ENCODE measurements at regions not wholly inside any gene's neighbourhood (a gene's known extent, or its start where the extent isn't known, plus 50 kb on each side); places are given as distances from the start of the nearest gene placed in this dataset.
"Not testable (repeated sequence)": the region's sequence is repeated elsewhere in the genome, so short reads cannot be mapped to it uniquely, and the experiment has no call there.

DNA sequence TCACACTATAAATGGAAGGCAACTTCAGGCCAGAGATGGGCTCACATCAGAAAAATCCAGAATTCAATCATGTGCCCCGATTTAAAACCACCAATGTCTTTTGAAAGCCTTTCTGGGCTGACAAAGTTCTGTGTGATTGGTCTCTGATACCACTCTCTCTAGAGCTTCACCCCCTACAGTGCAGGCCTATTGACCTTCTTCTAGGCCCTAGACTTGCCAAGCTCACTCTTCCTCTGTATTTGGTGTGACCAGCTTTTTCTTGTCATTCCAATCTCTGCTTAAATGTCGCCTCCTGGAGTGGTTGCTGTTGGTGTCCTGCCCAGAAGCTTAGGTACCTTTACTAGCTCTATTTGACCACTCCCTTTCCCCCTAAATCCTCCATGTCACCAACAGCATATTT is 78.7 kb downstream of the GCNT4 start:
- peaks cover 25% of the 10 kb centered on the region for H3K4me1 Mint-ChIP-seq (ENCODE audit: low read depth)
- H3K4me3 Mint-ChIP-seq: no peak overlapping the region
- peaks cover 9% of the 10 kb centered on the region for H3K9me3 Mint-ChIP-seq
- intact Hi-C loops (cut with micrococcal nuclease): loop anchor here (1.0 to 2.0 kb wide), 5 partner anchors 38 to 122 kb away; no protein-coding TSS in a partner anchor
- no peak for DNase-seq
- peaks cover 4% of the 10 kb centered on the region for H3K36me3 Mint-ChIP-seq (ENCODE audit: low read depth)
- H3K27ac Mint-ChIP-seq: no peak overlapping the region
- CTCF ChIA-PET: interaction anchor here (0.7 to 2.9 kb wide), 3 partner anchors 38 to 197 kb away, joined by 3 to 7 read pairs (median 3); no protein-coding TSS in a partner anchor
- H3K27me3 Mint-ChIP-seq (ENCODE audit: low read depth): no peaks in the 10 kb centered on the region

DNA sequence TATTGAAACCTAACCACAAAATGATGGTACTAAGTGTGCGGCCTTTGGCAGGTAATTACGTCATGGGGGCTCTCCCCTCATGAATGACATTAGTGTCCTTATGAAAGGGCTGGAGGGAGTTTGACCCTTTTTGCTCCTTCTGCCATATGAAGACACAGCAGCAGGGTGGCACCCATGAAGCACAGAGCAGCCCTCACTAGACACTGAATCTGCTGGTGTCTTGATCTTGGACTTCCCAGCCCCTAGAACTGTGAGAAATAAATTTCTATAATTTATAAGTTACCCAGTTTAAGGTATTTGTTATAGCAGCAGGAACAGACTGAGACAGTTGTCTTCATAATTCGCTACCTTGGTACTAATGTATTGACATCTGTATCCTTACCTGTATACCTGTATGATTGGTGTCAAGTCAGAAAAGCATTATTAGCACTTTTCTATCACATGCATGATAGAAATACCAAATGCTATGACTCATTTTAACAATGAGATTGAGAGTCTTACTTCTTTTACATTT is 80.4 kb downstream of the GCNT4 start:
- Mint-ChIP-seq H3K36me3 (ENCODE audit: low read depth) (peaks cover 4% of the 10 kb centered on the region), H3K27ac (no peak overlapping the region), H3K4me3 (no peak overlapping the region), H3K27me3 (ENCODE audit: low read depth) (no peaks in the 10 kb centered on the region), H3K4me1 (ENCODE audit: low read depth) (peaks cover 19% of the 10 kb centered on the region), H3K9me3 (peaks cover 9% of the 10 kb centered on the region)
- CTCF ChIA-PET: no interaction called here
- no peak for DNase-seq
- intact Hi-C loops (cut with micrococcal nuclease): no loop called here

GRCh38 chr5:74970891-74971290 is 81.5 kb downstream of the GCNT4 start:
- H3K4me3 Mint-ChIP-seq; H3K36me3 Mint-ChIP-seq (ENCODE audit: low read depth); H3K27me3 Mint-ChIP-seq (ENCODE audit: low read depth); H3K27ac Mint-ChIP-seq; H3K9me3 Mint-ChIP-seq; DNase-seq; intact Hi-C loops (cut with micrococcal nuclease); CTCF ChIA-PET: not testable (repeated sequence)
- peaks cover 16% of the 10 kb centered on the region for H3K4me1 Mint-ChIP-seq (ENCODE audit: low read depth)

DNA sequence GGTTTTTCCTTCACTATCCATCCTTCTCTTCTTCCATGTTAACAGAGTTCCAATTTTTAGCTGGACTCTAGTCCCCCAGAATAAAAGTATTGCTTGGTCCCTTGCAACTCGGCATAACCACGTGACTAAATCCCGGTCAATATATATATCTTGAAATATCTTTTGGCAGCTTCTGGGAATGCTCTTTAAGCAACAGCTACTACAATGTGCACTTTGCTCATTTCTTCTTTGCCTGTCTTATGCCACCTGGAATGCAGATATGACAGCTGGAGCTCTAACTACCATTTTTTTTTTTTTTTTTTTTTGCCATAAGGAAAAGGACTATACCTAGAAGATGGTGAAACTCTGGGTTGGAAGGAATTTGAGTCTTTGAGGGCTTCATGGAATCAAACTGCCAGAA is 82.6 kb downstream of the GCNT4 start:
- peaks cover 3% of the 10 kb centered on the region for H3K9me3 Mint-ChIP-seq
- H3K27ac Mint-ChIP-seq: no peak overlapping the region
- no peaks in the 10 kb centered on the region for H3K36me3 Mint-ChIP-seq (ENCODE audit: low read depth)
- CTCF ChIA-PET: interaction anchor here (0.6 to 0.7 kb wide), 2 partner anchors 296 to 685 kb away, joined by 3 to 4 read pairs; no protein-coding TSS in a partner anchor
- no peaks in the 10 kb centered on the region for H3K27me3 Mint-ChIP-seq (ENCODE audit: low read depth)
- DNase-seq: no peak
- peaks cover 10% of the 10 kb centered on the region for H3K4me1 Mint-ChIP-seq (ENCODE audit: low read depth)
- intact Hi-C loops (cut with micrococcal nuclease): no loop called here
- H3K4me3 Mint-ChIP-seq: no peak overlapping the region

- Mint-ChIP-seq H3K9me3 (no peaks in the 10 kb centered on the region), H3K27me3 (ENCODE audit: low read depth) (no peaks in the 10 kb centered on the region), H3K4me3 (no peak overlapping the region), H3K27ac (no peak overlapping the region), H3K4me1 (ENCODE audit: low read depth) (no peaks in the 10 kb centered on the region), H3K36me3 (ENCODE audit: low read depth) (no peaks in the 10 kb centered on the region)
- CTCF ChIA-PET: interaction anchor here (0.5 to 0.6 kb wide), 2 partner anchors 94 to 698 kb away, joined by 3 read pairs; no protein-coding TSS in a partner anchor
- intact Hi-C loops (cut with micrococcal nuclease): no loop called here
- DNase-seq: no peak
Measured at GRCh38 chr5:74966141-74967026, 86.0 kb downstream of the GCNT4 start.

DNA sequence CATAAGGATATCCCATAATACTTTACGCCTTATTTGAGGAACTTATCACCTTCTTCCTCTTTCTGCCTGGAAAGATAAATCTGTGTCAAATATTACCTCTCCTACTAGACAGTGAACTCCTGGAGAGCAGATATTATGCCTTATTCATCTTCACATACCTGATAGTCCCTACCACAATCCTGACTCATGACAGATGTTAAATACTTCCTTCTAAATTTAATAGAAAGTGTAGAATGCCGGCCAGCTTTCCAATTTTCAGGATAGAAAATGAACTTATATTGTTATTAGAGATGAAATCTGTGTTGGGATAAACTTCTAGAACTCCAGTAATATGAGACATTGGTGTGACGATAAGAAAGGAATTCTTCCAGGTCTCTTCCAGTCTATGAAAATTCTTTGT is 89.0 kb downstream of the GCNT4 start:
- DNase-seq: no peak
- Mint-ChIP-seq H3K9me3 (no peaks in the 10 kb centered on the region), H3K27ac (no peak overlapping the region), H3K4me3 (no peak overlapping the region), H3K36me3 (ENCODE audit: low read depth) (no peaks in the 10 kb centered on the region), H3K27me3 (ENCODE audit: low read depth) (no peaks in the 10 kb centered on the region), H3K4me1 (ENCODE audit: low read depth) (no peaks in the 10 kb centered on the region)
- intact Hi-C loops (cut with micrococcal nuclease): no loop called here
- CTCF ChIA-PET: no interaction called here

- intact Hi-C loops (cut with micrococcal nuclease): no loop called here
- no peak overlapping the region for H3K4me3 Mint-ChIP-seq
- no peaks in the 10 kb centered on the region for H3K27me3 Mint-ChIP-seq (ENCODE audit: low read depth)
- no peak for DNase-seq
- H3K36me3 Mint-ChIP-seq (ENCODE audit: low read depth): peaks cover 1% of the 10 kb centered on the region
- no peaks in the 10 kb centered on the region for H3K9me3 Mint-ChIP-seq
- no peaks in the 10 kb centered on the region for H3K4me1 Mint-ChIP-seq (ENCODE audit: low read depth)
- H3K27ac Mint-ChIP-seq: no peak overlapping the region
- CTCF ChIA-PET: interaction anchor here (2.6 kb wide), 1 partner anchor 22 kb away, joined by 8 read pairs; no protein-coding TSS in a partner anchor
Measured at GRCh38 chr5:74957906-74958305, 91.7 kb upstream of the FAM169A start.

GRCh38 chr5:74957029-74957784 is 91.0 kb upstream of the FAM169A start:
- no peaks in the 10 kb centered on the region for H3K4me1 Mint-ChIP-seq (ENCODE audit: low read depth)
- intact Hi-C loops (cut with micrococcal nuclease): no loop called here
- H3K27ac Mint-ChIP-seq: no peak overlapping the region
- no peak for DNase-seq
- H3K36me3 Mint-ChIP-seq (ENCODE audit: low read depth): peaks cover 1% of the 10 kb centered on the region
- H3K27me3 Mint-ChIP-seq (ENCODE audit: low read depth): no peaks in the 10 kb centered on the region
- H3K9me3 Mint-ChIP-seq: no peaks in the 10 kb centered on the region
- no peak overlapping the region for H3K4me3 Mint-ChIP-seq
- CTCF ChIA-PET: no interaction called here

DNA sequence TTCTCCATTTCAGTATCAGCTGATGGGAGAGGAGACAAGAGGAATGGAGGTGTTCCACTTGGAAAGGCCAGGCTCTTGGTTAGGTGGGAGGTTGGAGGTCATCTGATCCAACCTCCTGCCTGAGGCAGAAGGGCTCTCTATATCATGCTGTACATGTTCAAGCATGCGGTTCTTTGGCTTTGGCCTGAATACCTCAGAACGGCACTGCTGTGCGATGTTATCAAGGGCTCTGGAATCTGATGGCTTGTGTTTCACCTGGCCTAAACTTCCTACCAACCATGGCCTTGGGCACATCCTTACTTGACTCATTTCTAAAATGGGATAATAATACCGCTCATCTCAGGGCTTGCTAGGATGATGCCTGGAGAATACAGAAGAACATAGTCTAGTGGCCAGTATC is 90.1 kb upstream of the FAM169A start:
- no peak overlapping the region for H3K27ac Mint-ChIP-seq
- no peaks in the 10 kb centered on the region for H3K27me3 Mint-ChIP-seq (ENCODE audit: low read depth)
- no peaks in the 10 kb centered on the region for H3K4me1 Mint-ChIP-seq (ENCODE audit: low read depth)
- peaks cover 1% of the 10 kb centered on the region for H3K36me3 Mint-ChIP-seq (ENCODE audit: low read depth)
- H3K4me3 Mint-ChIP-seq: no peak overlapping the region
- no peak for DNase-seq
- H3K9me3 Mint-ChIP-seq: no peaks in the 10 kb centered on the region
- CTCF ChIA-PET: interaction anchor here (0.9 kb wide), 1 partner anchor 94 kb away, joined by 3 read pairs; no protein-coding TSS in a partner anchor
- intact Hi-C loops (cut with micrococcal nuclease): no loop called here

DNA sequence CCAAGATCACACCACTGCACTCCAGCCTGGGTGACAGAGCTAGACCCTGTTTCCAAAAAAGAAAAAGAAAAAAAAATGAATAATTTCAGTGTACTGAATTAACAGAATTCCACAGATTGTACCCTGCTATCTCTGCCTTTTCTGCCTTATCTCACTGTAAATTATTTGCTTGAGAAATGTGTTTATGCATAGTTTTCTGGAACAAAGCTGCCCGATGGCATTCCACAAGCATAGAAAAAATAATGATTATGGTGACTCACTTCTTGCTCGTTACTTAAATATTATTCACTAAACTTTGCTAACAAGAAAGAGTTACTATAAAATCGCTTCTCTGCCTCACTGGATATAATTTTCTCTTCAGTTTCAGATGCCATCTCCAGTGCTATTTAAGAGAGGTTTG is 88.7 kb upstream of the FAM169A start:
- Mint-ChIP-seq H3K4me1 (ENCODE audit: low read depth) (no peaks in the 10 kb centered on the region), H3K27me3 (ENCODE audit: low read depth) (peaks cover 3% of the 10 kb centered on the region), H3K4me3 (no peak overlapping the region), H3K27ac (no peak overlapping the region), H3K36me3 (ENCODE audit: low read depth) (peaks cover 1% of the 10 kb centered on the region), H3K9me3 (no peaks in the 10 kb centered on the region)
- CTCF ChIA-PET: no interaction called here
- intact Hi-C loops (cut with micrococcal nuclease): no loop called here
- DNase-seq: no peak

DNA sequence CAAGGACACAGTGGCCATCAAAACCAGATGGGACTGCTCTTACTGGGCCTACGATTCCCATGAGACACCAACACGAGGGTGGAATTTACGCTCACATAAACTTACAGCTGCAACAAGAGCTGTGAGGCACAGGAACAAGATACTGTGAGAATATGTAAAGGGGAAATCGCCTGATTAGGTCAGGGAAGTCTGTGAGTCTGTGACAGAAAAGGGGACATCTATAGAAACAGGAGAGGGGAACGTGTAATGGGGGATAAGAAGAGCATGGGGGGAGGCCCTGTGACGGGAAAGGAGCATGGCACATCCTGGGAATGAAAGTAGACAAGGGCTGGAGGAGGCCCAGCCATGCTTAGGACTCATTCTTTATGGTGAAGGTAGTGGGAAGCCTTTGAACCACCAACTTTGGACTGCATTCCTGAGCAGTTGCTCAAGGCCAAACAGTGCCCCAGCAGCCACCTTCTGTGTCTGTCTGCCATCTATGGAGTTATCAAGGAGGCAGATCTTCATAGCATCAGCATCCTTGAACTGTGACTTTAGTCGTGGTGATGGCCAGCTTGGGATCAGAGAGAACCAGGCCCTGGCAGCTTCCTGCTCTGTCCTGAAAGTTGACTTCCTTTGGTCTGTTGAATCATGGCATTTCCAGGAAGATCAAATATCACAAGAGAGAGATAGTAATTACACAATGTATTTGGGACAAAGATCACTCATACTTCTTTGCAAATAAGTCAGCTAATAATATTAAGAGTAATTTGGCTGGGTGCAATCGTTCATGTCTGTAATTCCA is 87.9 kb upstream of the FAM169A start:
- H3K36me3 Mint-ChIP-seq (ENCODE audit: low read depth): peaks cover 1% of the 10 kb centered on the region
- no peaks in the 10 kb centered on the region for H3K9me3 Mint-ChIP-seq
- intact Hi-C loops (cut with micrococcal nuclease): no loop called here
- H3K27me3 Mint-ChIP-seq (ENCODE audit: low read depth): peaks cover 3% of the 10 kb centered on the region
- H3K4me3 Mint-ChIP-seq: no peak overlapping the region
- no peaks in the 10 kb centered on the region for H3K4me1 Mint-ChIP-seq (ENCODE audit: low read depth)
- no peak for DNase-seq
- no peak overlapping the region for H3K27ac Mint-ChIP-seq
- CTCF ChIA-PET: no interaction called here

DNA sequence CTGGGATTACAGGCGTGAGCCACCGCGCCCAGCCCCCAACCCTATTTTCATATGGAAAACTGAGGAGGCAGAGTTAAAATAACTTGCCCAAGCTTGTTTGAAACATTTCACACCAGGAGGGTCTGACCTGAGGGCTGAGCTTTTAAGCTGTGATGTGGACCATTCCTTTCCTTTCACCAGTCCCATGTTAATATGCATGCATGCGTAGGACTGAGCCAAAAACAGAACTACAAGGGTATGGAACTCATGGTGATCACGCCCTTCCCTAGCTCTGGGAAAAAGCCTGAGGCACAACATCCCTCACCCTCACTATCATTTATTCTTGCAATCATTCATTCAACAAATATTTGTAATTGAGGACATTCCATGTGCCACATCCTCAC is 87.4 kb upstream of the FAM169A start:
- Mint-ChIP-seq H3K4me1 (ENCODE audit: low read depth) (no peaks in the 10 kb centered on the region), H3K36me3 (ENCODE audit: low read depth) (peaks cover 1% of the 10 kb centered on the region), H3K4me3 (no peak overlapping the region), H3K27ac (no peak overlapping the region), H3K9me3 (no peaks in the 10 kb centered on the region), H3K27me3 (ENCODE audit: low read depth) (peaks cover 3% of the 10 kb centered on the region)
- CTCF ChIA-PET: no interaction called here
- DNase-seq: no peak
- intact Hi-C loops (cut with micrococcal nuclease): no loop called here

Data from activated naive CD4-positive, alpha-beta T cell treated with anti-CD3 and anti-CD28 coated beads for 36 hours (primary cell).